Frontal cortex (tissue), 3 donors: ENCODE measurements at regions not wholly inside any gene's neighbourhood (a gene's known extent, or its start where the extent isn't known, plus 50 kb on each side); places are given as distances from the start of the nearest gene placed in this dataset.
"Not testable (repeated sequence)": the region's sequence is repeated elsewhere in the genome, so short reads cannot be mapped to it uniquely, and the experiment has no call there.

Source experiments
- DNase-seq, 2 donors: peaks; one replicate each; pipeline ENCODE4 v3.0.0; 2012; ENCODE audit warnings: low spot score in 2 of 2
- FAIRE-seq: peaks from 2 replicates; lab custom pipeline; 2012; peaks lifted over from hg19 to GRCh38; lab: Jason Lieb, UNC
- donor health status: control.
- donor health status: control.
- donor health status: control.

GRCh38 chr7:81264116-81264515 is 345.3 kb upstream of the SEMA3C start:
- FAIRE-seq (no peak), DNase-seq (no peak)

GRCh38 chr7:81260152-81260551 is 341.3 kb upstream of the SEMA3C start:
- DNase-seq (no peak), FAIRE-seq (no peak)

GRCh38 chr7:81256991-81257390 is 338.1 kb upstream of the SEMA3C start:
- no peak for DNase-seq
- FAIRE-seq, result no peak

GRCh38 chr7:81248420-81248819 is 329.6 kb upstream of the SEMA3C start:
- no peak for DNase-seq
- FAIRE-seq, result no peak

GRCh38 chr7:81247364-81247763 is 328.5 kb upstream of the SEMA3C start:
- FAIRE-seq, result not testable (repeated sequence)

GRCh38 chr7:81245353-81245752 is 326.5 kb upstream of the SEMA3C start:
- no peak for FAIRE-seq
- DNase-seq, result no peak

More at GRCh38 chr7:81247364-81247763, 328.5 kb upstream of the SEMA3C start:
- DNase-seq, result not testable (repeated sequence)

GRCh38 chr7:81244224-81244623 is 325.4 kb upstream of the SEMA3C start:
- DNase-seq (no peak), FAIRE-seq (no peak)

- FAIRE-seq, result no peak
- no peak for DNase-seq
Observed at GRCh38 chr7:81236560-81236959, 317.7 kb upstream of the SEMA3C start.

GRCh38 chr7:81235997-81236396 is 317.1 kb upstream of the SEMA3C start:
- FAIRE-seq (no peak), DNase-seq (no peak)

DNA sequence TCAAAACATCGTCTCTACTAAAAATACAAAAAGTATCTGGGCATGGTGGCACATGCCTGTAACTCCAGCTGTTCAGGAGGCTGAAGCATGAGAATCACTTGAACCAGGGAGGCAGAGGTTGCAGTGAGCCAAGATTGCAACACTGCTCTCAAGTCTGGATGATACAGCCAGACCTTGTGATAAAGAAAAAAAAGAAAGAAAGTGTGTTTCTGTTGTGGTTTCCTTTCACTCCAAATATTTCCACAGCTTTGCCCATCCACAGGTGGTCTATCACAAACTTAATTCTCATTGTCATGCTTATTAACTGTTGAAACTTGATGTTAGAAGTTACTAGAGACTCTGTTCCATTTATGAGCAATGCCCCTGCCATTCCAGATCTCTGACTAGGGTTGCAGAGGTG is 316.0 kb upstream of the SEMA3C start:
- no peak for DNase-seq
- FAIRE-seq, result no peak

DNA sequence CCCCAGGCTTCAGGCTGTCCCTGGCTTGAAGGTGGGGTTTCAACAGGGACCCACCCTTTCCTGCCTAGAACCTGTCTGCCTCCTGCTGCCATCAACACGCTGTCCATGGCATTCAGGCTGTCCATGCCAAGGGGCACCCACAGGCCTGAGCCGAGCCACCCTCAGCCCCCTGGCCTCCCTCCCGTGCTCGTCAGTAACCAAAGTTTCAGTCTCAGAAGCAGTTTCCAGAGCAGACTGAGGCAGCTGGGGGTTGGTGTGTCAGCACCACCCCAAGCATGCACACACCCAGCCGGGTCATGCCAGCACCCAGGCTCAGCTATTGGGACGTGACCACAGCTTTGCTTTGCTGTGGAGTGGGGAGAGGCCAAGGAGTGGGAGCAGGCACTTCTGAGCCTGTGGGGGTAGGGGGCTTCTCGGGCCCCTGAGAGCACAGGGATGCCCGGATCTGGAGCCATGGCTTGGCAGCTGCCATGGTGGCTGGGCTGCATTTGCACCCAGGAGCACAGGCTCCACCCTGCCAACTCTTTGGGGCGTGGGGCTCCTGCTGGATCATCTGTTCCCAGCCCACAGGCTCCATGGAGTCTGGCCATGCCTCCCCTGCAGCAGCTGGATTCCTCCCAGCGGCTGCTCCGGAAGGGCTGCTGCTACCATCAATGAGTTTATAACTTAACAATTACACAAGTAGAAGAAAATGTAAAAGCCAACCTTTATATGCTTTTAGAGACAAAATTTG is 314.5 kb upstream of the SEMA3C start:
- no peak for FAIRE-seq
- DNase-seq, result no peak

- DNase-seq (no peak), FAIRE-seq (no peak)
Observed at GRCh38 chr7:81232084-81232799, 313.4 kb upstream of the SEMA3C start.

- DNase-seq (no peak), FAIRE-seq (no peak)
Observed at GRCh38 chr7:81231301-81231838, 312.5 kb upstream of the SEMA3C start.

DNA sequence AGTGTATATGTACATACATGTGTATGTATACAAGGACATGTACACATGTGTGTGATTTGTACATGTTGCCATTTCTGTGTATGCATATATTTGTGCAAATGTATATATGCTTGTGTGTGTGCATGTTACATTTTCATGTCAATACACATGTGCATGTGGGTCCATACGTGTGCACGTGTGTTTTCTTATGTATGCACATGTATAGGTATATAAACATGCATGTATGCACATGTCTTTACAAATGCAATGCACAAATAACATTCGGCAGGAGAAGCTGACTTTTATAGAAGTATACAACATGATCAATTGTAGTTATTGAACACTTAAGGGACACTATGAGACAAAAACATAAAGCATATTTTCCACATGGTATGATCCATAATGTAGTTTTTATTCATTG is 307.4 kb upstream of the SEMA3C start:
- FAIRE-seq, result no peak
- DNase-seq, result no peak

- not testable (repeated sequence) for FAIRE-seq, DNase-seq
Observed at GRCh38 chr7:81222692-81223091, 303.8 kb upstream of the SEMA3C start.

GRCh38 chr7:81221527-81222217 is 302.8 kb upstream of the SEMA3C start:
- FAIRE-seq, result no peak

DNA sequence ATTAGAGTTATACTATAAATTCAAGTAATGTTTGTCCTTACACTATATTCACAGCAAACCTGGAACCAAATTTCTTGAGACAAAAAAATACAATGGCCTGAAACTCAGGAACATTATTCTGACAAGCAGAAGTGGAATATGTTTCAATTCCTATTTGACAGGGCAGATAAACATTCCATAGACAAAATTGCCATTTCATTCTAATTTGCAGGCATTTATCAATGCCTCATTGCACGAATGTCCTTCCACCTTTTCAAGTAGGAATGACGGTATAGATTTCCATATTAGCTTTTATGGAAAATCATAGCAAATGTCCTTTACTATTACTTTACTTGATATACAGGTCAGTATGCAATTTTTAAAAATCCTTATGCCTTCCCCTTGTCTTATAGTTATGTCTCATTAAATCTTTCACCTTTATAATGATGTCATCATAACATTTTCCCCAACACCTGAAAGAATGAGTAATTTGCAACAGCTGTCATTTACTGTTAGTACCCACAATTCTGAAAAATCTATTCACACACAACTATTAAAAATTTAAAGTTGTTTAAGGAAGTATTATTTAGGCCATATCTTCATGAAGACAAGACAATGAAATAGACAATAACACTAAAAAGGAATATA is 299.7 kb upstream of the SEMA3C start:
- no peak for FAIRE-seq
- DNase-seq, result no peak

More at GRCh38 chr7:81221527-81222217, 302.8 kb upstream of the SEMA3C start:
- DNase-seq, result no peak

- DNase-seq, result no peak
- FAIRE-seq, result no peak
Observed at GRCh38 chr7:81213394-81213793, 294.5 kb upstream of the SEMA3C start.

DNA sequence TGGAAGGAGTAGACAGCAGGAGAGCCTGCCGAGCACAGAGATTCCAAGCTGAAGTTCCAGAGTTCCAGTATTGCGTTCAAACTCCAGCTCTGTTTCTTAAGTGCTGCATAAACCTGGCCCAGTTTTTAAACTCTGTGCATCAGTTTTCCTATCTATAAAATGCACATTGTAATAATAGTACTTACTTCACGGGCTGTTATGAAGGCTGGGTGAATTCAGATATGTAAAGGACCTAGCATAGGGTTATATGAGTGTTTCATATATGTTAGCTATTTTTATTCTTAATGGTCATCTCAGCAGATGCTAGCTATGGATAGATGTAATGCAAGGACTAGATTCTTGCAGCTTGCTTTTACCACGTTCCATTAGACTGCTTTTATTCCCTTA is 293.1 kb upstream of the SEMA3C start:
- FAIRE-seq (no peak), DNase-seq (no peak)
